Keratinocyte (primary cell): ENCODE measurements at regions not wholly inside any gene's neighbourhood (a gene's known extent, or its start where the extent isn't known, plus 50 kb on each side); places are given as distances from the start of the nearest gene placed in this dataset.
A peak's percentile ranks its signal among the peaks of the same experiment; 100 is the strongest.

Experiments used
- DNase-seq: peaks from one replicate; pipeline ENCODE4 v3.0.0-alpha.2; 2011; ENCODE audit warnings: low read depth, missing footprints, low spot score
- FAIRE-seq: peaks from 2 replicates; lab custom pipeline; 2011; peaks lifted over from hg19 to GRCh38; lab: Jason Lieb, UNC
- H2AFZ ChIP-seq: 2 replicates; pipeline ENCODE4 v1.6.0; 2012; ENCODE audit warnings: low read length, control low read depth, inconsistent platforms; ENCODE audit not compliant: control insufficient read depth
- H3K27ac ChIP-seq: 2 replicates; pipeline ENCODE4 v1.5.1; 2011; ENCODE audit warnings: low read length; ENCODE audit not compliant: control insufficient read depth, insufficient read depth
- H3K27me3 ChIP-seq: 3 replicates; pipeline ENCODE4 v1.6.0; 2011; ENCODE audit warnings: low read length; ENCODE audit not compliant: control insufficient read depth, insufficient read depth; ENCODE audit errors: extremely low read depth
- H3K36me3 ChIP-seq, 2 experiments: 2 replicates in 1 of 2; 3 replicates in 1 of 2; pipeline ENCODE4 v1.5.1; 2011; ENCODE audit warnings: low read length in 2 of 2, mild to moderate bottlenecking in 1 of 2; ENCODE audit not compliant: control insufficient read depth in 2 of 2, insufficient read depth in 2 of 2; ENCODE audit errors: extremely low read depth in 1 of 2
- H3K4me1 ChIP-seq: 3 replicates; pipeline ENCODE4 v1.5.1; 2011; ENCODE audit warnings: low read length; ENCODE audit not compliant: control insufficient read depth, insufficient read depth; ENCODE audit errors: extremely low read depth
- H3K4me2 ChIP-seq: 3 replicates; pipeline ENCODE4 v1.6.0; 2011; ENCODE audit warnings: low read depth, low read length; ENCODE audit not compliant: control insufficient read depth, insufficient read depth; ENCODE audit errors: extremely low read depth
- H3K4me3 ChIP-seq, 3 experiments: fragments of 200-600 bp in 1 of 3; sonication (generic) in 1 of 3; 2 replicates in 2 of 3; 3 replicates in 1 of 3; pipeline ENCODE4 v1.5.1; 2011 to 2016; ENCODE audit warnings: low read length in 3 of 3, mild to moderate bottlenecking in 3 of 3, control low read depth in 2 of 3, inconsistent platforms in 1 of 3, low read depth in 1 of 3, mixed read lengths in 1 of 3, mixed run types in 1 of 3, moderate library complexity in 1 of 3; ENCODE audit not compliant: control insufficient read depth in 2 of 3, insufficient read depth in 2 of 3; ENCODE audit errors: extremely low read depth in 1 of 3
- H3K79me2 ChIP-seq: 2 replicates; pipeline ENCODE4 v1.6.0; 2012; ENCODE audit warnings: low read length; ENCODE audit not compliant: control insufficient read depth, insufficient read depth
- H3K9ac ChIP-seq: 3 replicates; pipeline ENCODE4 v1.6.0; 2011; ENCODE audit warnings: low read length; ENCODE audit not compliant: control insufficient read depth, insufficient read depth; ENCODE audit errors: extremely low read depth
- H3K9me1 ChIP-seq: 3 replicates; pipeline ENCODE4 v1.6.0; 2011; ENCODE audit warnings: low read length; ENCODE audit not compliant: control insufficient read depth, insufficient read depth; ENCODE audit errors: extremely low read depth
- H3K9me3 ChIP-seq: 2 replicates; pipeline ENCODE4 v1.5.1; 2012; ENCODE audit warnings: low read depth, low read length; ENCODE audit not compliant: control insufficient read depth
- H4K20me1 ChIP-seq: 3 replicates; pipeline ENCODE4 v1.6.0; 2011; ENCODE audit warnings: low read length; ENCODE audit not compliant: control insufficient read depth, insufficient read depth; ENCODE audit errors: extremely low read depth
- CTCF ChIP-seq, 3 experiments: IDR thresholded peaks in 1 of 3; conservative IDR thresholded peaks in 1 of 3; optimal IDR thresholded peaks in 1 of 3; 2 replicates in 2 of 3; 3 replicates in 1 of 3; pipeline versions ENCODE3 to v1.5.1; 2011; ENCODE audit warnings: low read length in 3 of 3, mild to moderate bottlenecking in 3 of 3, moderate library complexity in 2 of 3, control low read depth in 1 of 3, inconsistent platforms in 1 of 3; ENCODE audit not compliant: insufficient read depth in 2 of 3; ENCODE audit errors: extremely low read depth in 1 of 3
- EZH2 ChIP-seq: IDR thresholded peaks from one replicate; pipeline ENCODE4 v1.6.1; 2012; ENCODE audit warnings: inconsistent platforms, mild to moderate bottlenecking, low read length, moderate library complexity
- dilution Hi-C: fragments of 300-500 bp; cut with MboI; formaldehyde crosslinking; loops from one replicate; pipeline ENCODE4 v1.7.0; 2020; ENCODE audit warnings: low sequenced_read_pairs; ENCODE audit not compliant: extremely low pct_ligation_motif_present

DNA sequence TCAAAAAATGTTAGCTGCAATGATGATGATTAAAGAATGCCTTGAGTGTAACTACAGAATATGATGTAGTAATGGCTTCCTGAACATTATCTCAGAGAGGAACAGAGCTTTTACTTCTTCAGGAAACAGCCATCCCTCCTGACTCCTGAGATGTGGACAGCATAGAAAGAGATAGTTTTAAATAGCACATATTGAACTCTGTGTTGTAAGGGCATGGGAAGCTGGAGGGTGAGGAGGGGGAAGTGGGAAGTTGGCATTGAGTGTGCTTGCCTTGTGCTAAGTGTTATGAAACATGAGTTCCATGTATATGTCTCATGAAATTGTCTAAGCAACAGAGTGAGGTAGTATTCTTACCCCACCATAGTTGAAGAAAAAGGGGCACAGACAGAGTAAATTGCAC, 161.5 kb upstream of the SLC28A3 start:
- FAIRE-seq: no peak
- no peak overlapping the region for H2AFZ ChIP-seq
- no peaks in the 10 kb centered on the region for H4K20me1 ChIP-seq
- H3K9ac ChIP-seq: no peak overlapping the region
- no peaks in the 10 kb centered on the region for H3K9me1 ChIP-seq
- dilution Hi-C loops: no loop called here
- H3K4me3 ChIP-seq: no peak overlapping the region
- H3K27ac ChIP-seq: no peak overlapping the region
- TF ChIP-seq CTCF (optimal IDR thresholded peaks at IDR 0.05 in 1 of 3, IDR thresholded peaks at IDR 0.05 in 1 of 3, conservative IDR thresholded peaks at IDR 0.05 in 1 of 3; ENCODE audit: extremely low read depth in 1 of 3, insufficient read depth in 2 of 3, low read length in 3 of 3) (no peak), EZH2 (no peak)
- H3K36me3 ChIP-seq: no peaks in the 10 kb centered on the region
- H3K9me3 ChIP-seq: no peaks in the 10 kb centered on the region
- no peaks in the 10 kb centered on the region for H3K27me3 ChIP-seq
- no peak overlapping the region for H3K4me2 ChIP-seq
- DNase-seq: no peak
- no peaks in the 10 kb centered on the region for H3K79me2 ChIP-seq
- no peaks in the 10 kb centered on the region for H3K4me1 ChIP-seq

DNA sequence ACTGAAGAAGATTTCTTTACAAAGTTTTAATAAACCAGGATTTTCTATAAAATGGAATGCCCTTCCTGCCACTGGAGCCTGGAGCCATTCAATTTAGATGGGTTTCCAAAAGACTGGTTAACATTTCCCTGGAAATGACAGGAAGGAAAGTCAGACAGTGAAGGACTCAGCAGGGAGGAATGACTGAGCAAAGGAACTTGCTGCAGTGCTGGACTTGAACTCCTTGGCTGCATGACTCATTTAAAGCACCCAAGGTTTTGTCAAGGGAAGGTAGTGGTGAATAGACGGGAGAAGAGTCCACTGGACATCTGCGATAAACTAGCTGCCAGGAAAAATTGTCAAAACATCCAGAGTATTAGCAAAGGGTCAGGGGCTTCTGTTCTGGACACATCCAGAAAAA, 163.8 kb upstream of the SLC28A3 start:
- H3K27me3 ChIP-seq: no peaks in the 10 kb centered on the region
- DNase-seq: no peak
- H4K20me1 ChIP-seq: no peaks in the 10 kb centered on the region
- H3K4me3 ChIP-seq: no peak overlapping the region
- H3K4me1 ChIP-seq: no peaks in the 10 kb centered on the region
- H3K4me2 ChIP-seq: no peak overlapping the region
- dilution Hi-C loops: no loop called here
- peak; percentile 82 for FAIRE-seq
- no peaks in the 10 kb centered on the region for H3K9me3 ChIP-seq
- no peak overlapping the region for H3K9ac ChIP-seq
- H2AFZ ChIP-seq: no peak overlapping the region
- H3K27ac ChIP-seq: no peak overlapping the region
- H3K79me2 ChIP-seq: no peaks in the 10 kb centered on the region
- TF ChIP-seq EZH2 (no peak), CTCF (optimal IDR thresholded peaks at IDR 0.05 in 1 of 3, IDR thresholded peaks at IDR 0.05 in 1 of 3, conservative IDR thresholded peaks at IDR 0.05 in 1 of 3; ENCODE audit: extremely low read depth in 1 of 3, insufficient read depth in 2 of 3, low read length in 3 of 3) (no peak)
- H3K36me3 ChIP-seq: no peaks in the 10 kb centered on the region
- no peaks in the 10 kb centered on the region for H3K9me1 ChIP-seq
